ENCODE measurements at regions not wholly inside any gene's neighbourhood (a gene's known extent, or its start where the extent isn't known, plus 50 kb on each side); places are given as distances from the start of the nearest gene placed in this dataset.
"Not testable (repeated sequence)": the region's sequence is repeated elsewhere in the genome, so short reads cannot be mapped to it uniquely, and the experiment has no call there.

DNA sequence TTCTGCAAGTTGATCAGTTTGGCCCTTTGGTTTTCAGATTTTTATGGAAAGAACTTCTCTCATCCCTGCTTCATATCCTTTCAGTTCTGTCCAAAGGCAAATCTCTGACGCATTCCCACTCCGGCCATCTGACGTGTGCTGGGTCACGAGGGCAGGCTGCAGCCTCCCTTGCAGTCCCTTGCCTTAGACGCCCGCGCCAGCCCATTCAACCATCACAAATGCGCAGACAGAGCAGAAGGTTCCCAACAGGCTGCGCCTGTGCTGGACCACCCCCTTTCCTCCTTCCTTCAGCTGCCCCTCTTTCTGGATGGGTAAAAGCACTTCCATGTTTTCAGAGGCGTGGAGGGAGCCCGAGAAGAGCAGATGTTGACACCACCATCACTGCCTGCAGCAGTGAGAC lies 144.2 kb downstream of the BCL2L11 start:
- not testable (repeated sequence) for TF ChIP-seq EZH2phosphoT487 (IDR thresholded peaks at IDR 0.05; ENCODE audit: insufficient read depth, low read depth); EZH2 (IDR thresholded peaks at IDR 0.05; ENCODE audit: insufficient read depth, poor library complexity, severe bottlenecking)

Measured in GM23248 (cell line).